CD4-positive, alpha-beta memory T cell (primary cell): ENCODE measurements at regions not wholly inside any gene's neighbourhood (a gene's known extent, or its start where the extent isn't known, plus 50 kb on each side); places are given as distances from the start of the nearest gene placed in this dataset.
"Not testable (repeated sequence)": the region's sequence is repeated elsewhere in the genome, so short reads cannot be mapped to it uniquely, and the experiment has no call there.

Experiments
- CTCF ChIA-PET: fragments of 350-600 bp; sonication (Branson Sonifier 250); formaldehyde crosslinking; loops from one replicate; lab custom pipeline; 2021; ENCODE audit warnings: inconsistent platforms; ENCODE audit not compliant: partially characterized antibody; lab: Charles Lee
- POLR2A ChIA-PET: fragments of 350-600 bp; sonication (Branson Sonifier 250); formaldehyde crosslinking; loops from one replicate; lab custom pipeline; 2021; ENCODE audit not compliant: partially characterized antibody; lab: Charles Lee
- DNase-seq, 5 donors: peaks; one replicate each; pipeline versions ENCODE4 v3.0.0 to v3.0.0-alpha.2; 2020 to 2022; ENCODE audit warnings: mixed read lengths in 1 of 5
- H3K27ac ChIP-seq: one replicate; pipeline ENCODE4 v1.7.0; 2013; ENCODE audit warnings: low read depth, low read length
- H3K27me3 ChIP-seq: 2 replicates; pipeline ENCODE4 v1.7.0; 2013; ENCODE audit warnings: mild to moderate bottlenecking, low read length, moderate library complexity; ENCODE audit not compliant: insufficient read depth
- H3K36me3 ChIP-seq: 2 replicates; pipeline ENCODE4 v1.7.0; 2013; ENCODE audit warnings: mild to moderate bottlenecking, low read length, moderate library complexity; ENCODE audit not compliant: insufficient read depth
- H3K4me1 ChIP-seq: 2 replicates; pipeline ENCODE4 v1.7.0; 2013; ENCODE audit warnings: mild to moderate bottlenecking, low read length, moderate library complexity; ENCODE audit not compliant: insufficient read depth
- H3K4me3 ChIP-seq, 2 donors: one replicate each; pipeline ENCODE4 v1.7.0; 2013; ENCODE audit warnings: low read length in 2 of 2, mild to moderate bottlenecking in 1 of 2
- H3K9me3 ChIP-seq, 2 donors: one replicate each; pipeline ENCODE4 v1.7.0; 2013; ENCODE audit warnings: low read length in 2 of 2, control low read depth in 1 of 2; ENCODE audit not compliant: control insufficient read depth in 1 of 2
- H3K27ac Mint-ChIP-seq, 7 donors: one replicate each; pipeline ENCODE4 v1.8.0; 2020 to 2021; ENCODE audit warnings: mixed read lengths in 7 of 7, mild to moderate bottlenecking in 6 of 7, inconsistent platforms in 3 of 7, moderate library complexity in 3 of 7
- H3K27me3 Mint-ChIP-seq, 2 donors: one replicate each; pipeline ENCODE4 v1.8.0; 2020 to 2021; ENCODE audit warnings: mixed read lengths in 2 of 2
- H3K36me3 Mint-ChIP-seq, 2 donors: one replicate each; pipeline ENCODE4 v1.8.0; 2020 to 2021; ENCODE audit warnings: mixed read lengths in 2 of 2, inconsistent platforms in 1 of 2, mild to moderate bottlenecking in 1 of 2
- H3K4me1 Mint-ChIP-seq, 4 donors: one replicate each; pipeline ENCODE4 v1.8.0; 2020 to 2021; ENCODE audit warnings: mixed read lengths in 4 of 4, mild to moderate bottlenecking in 1 of 4
- H3K4me3 Mint-ChIP-seq, 8 donors: one replicate each; pipeline ENCODE4 v1.8.0; 2020 to 2021; ENCODE audit warnings: mixed read lengths in 8 of 8, mild to moderate bottlenecking in 7 of 8, moderate library complexity in 6 of 8, inconsistent platforms in 3 of 8
- H3K9me3 Mint-ChIP-seq, 8 donors: one replicate each; pipeline ENCODE4 v1.8.0; 2020 to 2021; ENCODE audit warnings: mixed read lengths in 8 of 8, mild to moderate bottlenecking in 5 of 8, inconsistent platforms in 3 of 8, moderate library complexity in 1 of 8
- intact Hi-C: fragments of 100-400 bp; cut with micrococcal nuclease; formaldehyde crosslinking; loops from one replicate; pipeline ENCODE4 v1.15.1; 2023

DNA sequence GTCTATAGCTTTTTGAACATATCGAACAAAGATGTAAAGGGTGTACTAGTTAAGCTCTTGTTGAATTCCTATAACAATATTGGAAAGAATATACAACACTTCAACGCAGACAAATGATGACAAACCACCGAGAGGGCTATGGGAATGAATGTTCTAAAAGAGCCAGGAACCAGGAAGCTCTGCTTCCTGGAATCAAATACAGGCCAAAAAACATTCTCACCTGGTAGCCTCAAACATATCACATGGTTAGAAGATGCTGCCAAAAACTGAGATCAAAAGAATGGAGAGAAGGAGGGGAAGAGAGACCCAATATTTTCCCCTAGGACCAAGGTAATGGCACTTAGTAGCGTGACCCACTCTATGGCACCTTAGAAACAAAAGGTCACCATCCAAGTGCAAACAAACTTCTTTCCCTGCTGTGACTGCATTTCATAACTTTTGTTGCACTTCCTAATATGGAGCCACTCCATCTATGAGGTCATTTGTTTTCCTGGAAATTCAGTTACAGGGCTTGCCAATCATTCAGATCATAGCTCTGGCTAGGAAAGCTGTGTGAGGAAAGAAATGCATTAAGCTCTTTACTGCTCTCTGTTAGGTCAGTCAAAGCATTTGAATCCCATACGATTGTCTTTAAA, 199.2 kb upstream of the NT5E start:
- H3K27ac Mint-ChIP-seq, result no peak overlapping the region
- ChIA-PET CTCF (no interaction called here), POLR2A (no interaction called here)
- peaks cover 0 to 6% of the 10 kb centered on the region in 2 donors for H3K9me3 ChIP-seq
- H3K27me3 ChIP-seq, result no peaks in the 10 kb centered on the region
- peaks cover 0 to 1% of the 10 kb centered on the region in 2 donors for H3K27me3 Mint-ChIP-seq
- intact Hi-C loops, result no loop called here
- DNase-seq, result no peak
- H3K9me3 Mint-ChIP-seq, result peaks cover 0 to 15% (median 11%) of the 10 kb centered on the region in 8 donors
- no peaks in the 10 kb centered on the region for H3K36me3 Mint-ChIP-seq
- H3K4me3 Mint-ChIP-seq, result no peak overlapping the region
- H3K4me1 Mint-ChIP-seq, result no peaks in the 10 kb centered on the region
- H3K4me1 ChIP-seq, result no peaks in the 10 kb centered on the region
- H3K36me3 ChIP-seq, result no peaks in the 10 kb centered on the region
- H3K27ac ChIP-seq, result no peak overlapping the region
- no peak overlapping the region for H3K4me3 ChIP-seq

DNA sequence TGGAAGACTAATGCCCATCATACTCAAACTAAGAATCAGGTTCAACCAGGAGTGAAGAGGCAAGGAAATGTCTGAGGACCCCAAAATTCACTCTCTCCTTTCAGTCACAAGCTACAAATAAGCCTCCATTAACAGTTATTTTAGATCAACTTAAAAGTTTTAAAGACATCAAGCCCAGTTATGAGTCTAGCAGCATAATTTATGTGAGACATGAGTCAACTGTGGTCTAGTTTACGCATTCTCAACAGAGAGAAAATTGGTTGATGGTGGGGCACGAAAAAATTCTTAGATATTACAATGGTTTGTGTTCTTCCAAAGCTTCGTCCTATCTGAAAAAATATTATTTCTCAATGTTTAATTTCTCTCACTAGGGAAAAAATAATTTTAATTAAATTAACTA, 204.9 kb upstream of the NT5E start:
- peaks cover 0 to 5% (median 3%) of the 10 kb centered on the region in 8 donors for H3K9me3 Mint-ChIP-seq
- H3K27ac Mint-ChIP-seq, result no peak overlapping the region
- DNase-seq, result no peak
- Histone ChIP-seq H3K4me1 (no peaks in the 10 kb centered on the region), H3K27me3 (no peaks in the 10 kb centered on the region), H3K9me3 (no peaks in the 10 kb centered on the region), H3K4me3 (no peak overlapping the region), H3K36me3 (no peaks in the 10 kb centered on the region), H3K27ac (no peak overlapping the region)
- ChIA-PET POLR2A (no interaction called here), CTCF (no interaction called here)
- no peak overlapping the region for H3K4me3 Mint-ChIP-seq
- intact Hi-C loops, result no loop called here
- H3K27me3 Mint-ChIP-seq, result no peaks in the 10 kb centered on the region
- H3K36me3 Mint-ChIP-seq, result no peaks in the 10 kb centered on the region
- no peaks in the 10 kb centered on the region for H3K4me1 Mint-ChIP-seq

DNA sequence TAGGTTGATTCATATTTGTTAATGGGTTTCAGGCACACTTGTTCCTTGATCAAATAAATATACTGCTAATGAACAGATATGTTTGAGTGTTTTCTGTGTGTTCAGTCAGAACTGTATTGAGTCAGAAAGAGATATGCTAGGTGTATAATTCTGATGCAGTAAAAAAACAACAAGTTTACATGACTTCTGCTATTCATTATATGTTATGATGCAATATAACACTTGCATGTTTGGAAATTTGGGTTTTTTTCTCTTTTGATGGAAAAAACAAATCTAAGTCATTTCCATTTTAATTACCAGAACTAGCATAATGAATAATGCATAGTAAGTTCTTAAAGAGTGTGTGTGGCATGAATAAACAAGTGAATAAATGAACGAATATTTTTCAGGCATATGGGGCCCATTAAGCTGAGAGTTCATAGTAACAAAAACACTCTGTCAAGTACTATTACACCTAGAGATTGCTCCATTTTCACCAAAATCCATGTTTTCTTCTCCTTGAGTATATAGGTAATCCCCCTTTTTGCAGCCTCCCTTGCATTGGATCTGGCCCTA, 208.3 kb upstream of the NT5E start:
- Mint-ChIP-seq H3K27ac (no peak overlapping the region), H3K9me3 (peaks cover 0 to 2% (median 0%) of the 10 kb centered on the region in 8 donors), H3K27me3 (no peaks in the 10 kb centered on the region), H3K4me1 (no peaks in the 10 kb centered on the region), H3K36me3 (no peaks in the 10 kb centered on the region), H3K4me3 (no peak overlapping the region)
- ChIA-PET CTCF (no interaction called here), POLR2A (no interaction called here)
- no peaks in the 10 kb centered on the region for H3K4me1 ChIP-seq
- no peak overlapping the region for H3K4me3 ChIP-seq
- intact Hi-C loops, result no loop called here
- H3K36me3 ChIP-seq, result no peaks in the 10 kb centered on the region
- H3K27me3 ChIP-seq, result no peaks in the 10 kb centered on the region
- no peak for DNase-seq
- H3K9me3 ChIP-seq, result no peaks in the 10 kb centered on the region
- no peak overlapping the region for H3K27ac ChIP-seq

DNA sequence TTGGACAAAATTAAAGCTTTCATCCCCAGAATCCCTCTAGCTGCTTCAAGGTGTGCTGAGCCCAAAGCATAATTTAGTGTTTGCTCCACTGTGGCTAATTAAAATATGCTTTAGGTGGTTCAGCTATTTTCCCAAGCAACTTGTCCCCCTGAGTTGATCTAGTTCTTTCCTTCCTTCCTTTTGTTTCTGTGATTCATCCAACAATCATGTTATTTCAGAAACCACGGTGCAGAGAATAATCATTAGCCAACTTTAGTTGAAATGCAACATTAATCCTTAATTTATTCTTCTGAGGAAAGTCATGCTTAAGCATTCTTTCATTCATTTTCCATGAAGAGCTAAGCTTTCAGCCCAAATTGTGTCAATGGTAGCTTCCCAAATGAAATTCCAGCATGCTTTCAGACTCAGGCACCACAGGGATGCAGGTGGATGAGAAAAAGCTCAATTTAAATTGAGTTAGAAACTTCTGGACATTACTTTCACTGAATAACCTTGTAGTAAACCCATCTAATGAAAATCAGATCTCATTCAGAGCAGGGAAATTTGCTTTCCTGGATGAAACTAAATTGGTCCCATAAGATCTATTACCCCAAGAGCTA, 209.0 kb upstream of the NT5E start:
- no peak for DNase-seq
- Mint-ChIP-seq H3K27me3 (no peaks in the 10 kb centered on the region), H3K4me1 (no peaks in the 10 kb centered on the region), H3K27ac (no peak overlapping the region), H3K9me3 (peaks cover 0 to 2% (median 0%) of the 10 kb centered on the region in 8 donors), H3K4me3 (no peak overlapping the region), H3K36me3 (no peaks in the 10 kb centered on the region)
- POLR2A ChIA-PET, result no interaction called here
- Histone ChIP-seq H3K9me3 (no peaks in the 10 kb centered on the region), H3K36me3 (no peaks in the 10 kb centered on the region), H3K4me1 (no peaks in the 10 kb centered on the region), H3K4me3 (no peak overlapping the region), H3K27ac (no peak overlapping the region), H3K27me3 (no peaks in the 10 kb centered on the region)
- CTCF ChIA-PET, result no interaction called here
- intact Hi-C loops, result no loop called here

DNA sequence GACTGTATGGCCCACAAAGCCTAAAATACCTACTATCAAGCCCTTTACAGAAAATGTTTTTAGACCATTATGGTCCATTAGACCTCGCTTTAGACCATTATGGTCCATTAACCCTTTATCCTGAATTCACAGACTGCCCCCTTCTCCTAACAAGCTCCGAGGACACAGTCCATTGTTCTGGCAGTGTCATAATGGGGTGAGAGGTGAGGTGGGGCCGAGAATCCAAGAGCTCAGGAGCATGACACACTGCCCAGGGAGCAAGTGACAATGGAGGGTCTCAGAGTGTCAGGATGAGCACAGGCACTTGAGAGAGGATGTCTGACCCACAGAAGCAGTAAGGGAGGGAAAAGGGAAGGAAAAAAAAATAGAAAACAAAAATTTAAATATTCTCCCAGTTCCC, 212.4 kb upstream of the NT5E start:
- Histone ChIP-seq H3K4me3 (no peak overlapping the region), H3K27ac (no peak overlapping the region), H3K27me3 (no peaks in the 10 kb centered on the region), H3K9me3 (no peaks in the 10 kb centered on the region), H3K4me1 (no peaks in the 10 kb centered on the region), H3K36me3 (no peaks in the 10 kb centered on the region)
- no peak for DNase-seq
- H3K27me3 Mint-ChIP-seq, result no peaks in the 10 kb centered on the region
- POLR2A ChIA-PET, result no interaction called here
- no peaks in the 10 kb centered on the region for H3K4me1 Mint-ChIP-seq
- intact Hi-C loops, result no loop called here
- H3K27ac Mint-ChIP-seq, result no peak overlapping the region
- CTCF ChIA-PET, result no interaction called here
- no peak overlapping the region for H3K4me3 Mint-ChIP-seq
- H3K36me3 Mint-ChIP-seq, result no peaks in the 10 kb centered on the region
- peaks cover 0 to 5% (median under 1%) of the 10 kb centered on the region in 8 donors for H3K9me3 Mint-ChIP-seq

DNA sequence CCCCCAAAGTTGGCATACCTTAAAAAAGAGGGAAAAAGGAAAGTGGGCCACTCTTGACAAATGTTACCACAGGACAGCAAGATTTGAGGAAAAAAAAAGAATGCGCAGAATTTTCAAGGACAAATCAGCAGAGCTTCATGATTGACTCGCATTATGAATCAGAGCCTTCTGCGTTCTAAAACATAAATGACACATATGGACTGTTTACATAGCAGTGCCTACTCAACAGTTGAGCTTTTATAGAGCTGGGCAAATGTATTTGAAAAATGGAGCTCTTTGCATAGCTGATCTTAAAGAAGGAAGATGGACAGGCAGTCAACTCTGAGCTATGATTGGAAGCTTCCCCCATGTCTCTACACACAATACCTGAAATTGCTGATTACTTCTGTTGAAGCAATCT, 213.2 kb upstream of the NT5E start:
- Mint-ChIP-seq H3K27me3 (no peaks in the 10 kb centered on the region), H3K4me3 (no peak overlapping the region), H3K4me1 (no peaks in the 10 kb centered on the region), H3K36me3 (no peaks in the 10 kb centered on the region), H3K27ac (no peak overlapping the region), H3K9me3 (peaks cover 0 to 7% (median under 1%) of the 10 kb centered on the region in 8 donors)
- Histone ChIP-seq H3K9me3 (no peaks in the 10 kb centered on the region), H3K27me3 (no peaks in the 10 kb centered on the region), H3K4me1 (no peaks in the 10 kb centered on the region), H3K27ac (no peak overlapping the region), H3K36me3 (no peaks in the 10 kb centered on the region), H3K4me3 (no peak overlapping the region)
- ChIA-PET POLR2A (no interaction called here), CTCF (no interaction called here)
- no peak for DNase-seq
- intact Hi-C loops, result no loop called here

DNA sequence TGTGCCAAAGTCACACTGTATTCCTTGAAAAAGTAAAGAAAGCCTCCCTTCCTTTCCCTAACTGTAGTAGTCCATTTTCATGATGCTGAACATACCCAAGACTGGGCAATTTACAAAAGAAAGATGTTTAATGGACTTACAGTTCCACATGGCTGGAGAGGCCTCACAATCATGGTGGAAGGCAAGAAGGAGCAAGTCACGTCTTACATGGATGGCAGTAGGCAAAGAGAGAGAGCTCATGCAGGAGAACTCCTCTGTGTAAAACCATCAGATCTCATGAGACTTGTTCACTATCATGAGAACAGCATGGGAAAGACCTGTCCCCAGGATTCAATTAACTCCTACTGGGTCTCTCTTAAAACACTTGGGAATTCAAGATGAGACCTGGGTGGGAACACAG, 222.5 kb upstream of the NT5E start:
- DNase-seq, H3K4me1 Mint-ChIP-seq, H3K36me3 Mint-ChIP-seq, H3K36me3 ChIP-seq, H3K9me3 ChIP-seq, H3K27ac ChIP-seq, CTCF ChIA-PET, POLR2A ChIA-PET, H3K27me3 ChIP-seq, H3K27me3 Mint-ChIP-seq, H3K4me3 ChIP-seq, intact Hi-C loops, H3K4me3 Mint-ChIP-seq, H3K27ac Mint-ChIP-seq, H3K4me1 ChIP-seq: not testable (repeated sequence)
- peaks cover 12 to 55% (median 14%) of the 10 kb centered on the region in 8 donors for H3K9me3 Mint-ChIP-seq
